HCT116 (cell line): ENCODE measurements at regions not wholly inside any gene's neighbourhood (a gene's known extent, or its start where the extent isn't known, plus 50 kb on each side); places are given as distances from the start of the nearest gene placed in this dataset.

Experiments
- ATAC-seq: fragments of 200-7000 bp; cut with Tn5 transposase; 2 replicates; pipeline ENCODE4 v1.9.1; 2020; ENCODE audit warnings: mild to moderate bottlenecking, moderate library complexity
- BruUV-seq: library from RNA; stranded (reverse); fragments of 400-500 nt; replicated peaks from 2 replicates; lab custom pipeline; 2021; lab: Mats Ljungman, UMichigan
- CTCF ChIA-PET: fragments of 300-600 bp; sonication (Branson Sonifier 250); formaldehyde crosslinking; loops from one replicate; lab custom pipeline; 2021; ENCODE audit warnings: antibody characterized with exemption; lab: Charles Lee
- POLR2A ChIA-PET: fragments of 300-600, 350-600 bp; sonication (Branson Sonifier 250); formaldehyde crosslinking; loops from one replicate; lab custom pipeline; 2021; ENCODE audit warnings: antibody characterized with exemption; lab: Charles Lee
- RAD21 ChIA-PET, 2 experiments: fragments of 300-600 bp; sonication (Branson Sonifier 250); formaldehyde crosslinking; loops; one replicate each; lab custom pipeline; 2023; ENCODE audit warnings: low total read pairs in 2 of 2; ENCODE audit not compliant: uncharacterized antibody in 2 of 2, unreplicated experiment in 2 of 2, low non-redundant PET in 1 of 2; lab: Charles Lee
- DNase-seq: peaks from one replicate; pipeline ENCODE4 v3.0.0-alpha.2; 2010; ENCODE audit warnings: low read depth, low spot score
- H2AFZ ChIP-seq: fragments of 200-600 bp; shearing (Covaris generic), sonication (generic); 2 replicates; pipeline ENCODE4 v1.6.1; 2017; ENCODE audit warnings: low read depth, mixed run types, mixed read lengths, antibody characterized with exemption, low read length; ENCODE audit not compliant: poor library complexity, severe bottlenecking
- H3K27ac ChIP-seq: 2 replicates; pipeline ENCODE4 v1.5.1; 2012; ENCODE audit warnings: low read depth, low read length
- H3K27me3 ChIP-seq: fragments of 200-600 bp; sonication (generic); 2 replicates; pipeline ENCODE4 v1.6.1; 2016; ENCODE audit warnings: mixed run types, low read length, mixed read lengths; ENCODE audit not compliant: insufficient read depth
- H3K36me3 ChIP-seq, 2 experiments: fragments of 200-500 bp in 1 of 2; fragments of 200-600 bp in 1 of 2; sonication (Bioruptor generic) in 1 of 2; sonication (generic) in 1 of 2; 2 replicates each; pipeline versions ENCODE4 v1.5.1 to v1.6.1; 2014 to 2016; ENCODE audit warnings: low read length in 2 of 2, inconsistent platforms in 1 of 2, mixed read lengths in 1 of 2, mixed run types in 1 of 2; ENCODE audit not compliant: insufficient read depth in 2 of 2, control insufficient read depth in 1 of 2
- H3K4me1 ChIP-seq, 2 experiments: fragments of 200-600 bp in 1 of 2; sonication (generic) in 1 of 2; 2 replicates each; pipeline versions ENCODE4 v1.5.1 to v1.6.1; 2012 to 2017; ENCODE audit warnings: low read length in 2 of 2, inconsistent platforms in 1 of 2, mild to moderate bottlenecking in 1 of 2, mixed read lengths in 1 of 2, mixed run types in 1 of 2, moderate library complexity in 1 of 2; ENCODE audit not compliant: insufficient read depth in 2 of 2, control insufficient read depth in 1 of 2
- H3K4me2 ChIP-seq: fragments of 200-600 bp; sonication (generic); 2 replicates; pipeline ENCODE4 v1.6.1; 2017; ENCODE audit warnings: mixed run types, low read length, mixed read lengths
- H3K4me3 ChIP-seq, 2 experiments: fragments of 200-600 bp in 1 of 2; sonication (generic) in 1 of 2; replicated peaks in 1 of 2; 2 replicates each; pipeline ENCODE4 v1.5.1; 2011 to 2016; ENCODE audit warnings: low read length in 2 of 2, control low read depth in 1 of 2, low read depth in 1 of 2, mild to moderate bottlenecking in 1 of 2, mixed read lengths in 1 of 2, mixed run types in 1 of 2
- H3K79me2 ChIP-seq: fragments of 200-600 bp; sonication (generic); 2 replicates; pipeline ENCODE4 v1.6.1; 2017; ENCODE audit warnings: mild to moderate bottlenecking, mixed run types, low read length, moderate library complexity, mixed read lengths; ENCODE audit not compliant: insufficient read depth
- H3K9ac ChIP-seq: fragments of 200-600 bp; sonication (generic); 2 replicates; pipeline ENCODE4 v1.6.1; 2016; ENCODE audit warnings: low read length, mixed read lengths
- H3K9me2 ChIP-seq: fragments of 200-600 bp; sonication (generic), shearing (Covaris generic); 2 replicates; pipeline ENCODE4 v1.6.1; 2017; ENCODE audit warnings: mixed run types, mild to moderate bottlenecking, moderate library complexity; ENCODE audit not compliant: insufficient read depth
- H3K9me3 ChIP-seq, 2 experiments: fragments of 200-500 bp in 1 of 2; fragments of 200-600 bp in 1 of 2; sonication (Bioruptor generic) in 1 of 2; sonication (generic) in 1 of 2; 2 replicates each; pipeline ENCODE4 v1.6.1; 2014 to 2017; ENCODE audit warnings: low read length in 2 of 2, mixed read lengths in 2 of 2, inconsistent platforms in 1 of 2, low read depth in 1 of 2, mild to moderate bottlenecking in 1 of 2, mixed run types in 1 of 2, moderate library complexity in 1 of 2; ENCODE audit not compliant: control insufficient read depth in 1 of 2, insufficient read depth in 1 of 2
- H4K20me1 ChIP-seq: fragments of 200-600 bp; sonication (generic), shearing (Covaris generic); 2 replicates; pipeline ENCODE4 v1.6.1; 2017; ENCODE audit warnings: mixed run types, mild to moderate bottlenecking, moderate library complexity; ENCODE audit not compliant: insufficient read depth
- EZH2phosphoT487 ChIP-seq: fragments of 200-600 bp; IDR thresholded peaks from 2 replicates; pipeline ENCODE4 v1.6.1; 2018; ENCODE audit warnings: antibody characterized with exemption, borderline replicate concordance
- POLR2A ChIP-seq: IDR thresholded peaks from 2 replicates; pipeline ENCODE4 v1.7.0; 2011; ENCODE audit warnings: borderline replicate concordance; ENCODE audit not compliant: insufficient read depth, insufficient read length; ENCODE audit errors: extremely low read depth
- POLR2AphosphoS5 ChIP-seq: IDR thresholded peaks from 2 replicates; pipeline ENCODE4 v1.6.1; 2011; ENCODE audit warnings: mild to moderate bottlenecking, low read depth, low read length, moderate library complexity
- ZNF274 ChIP-seq: fragments of 200-500 bp; sonication (Bioruptor generic); IDR thresholded peaks from 2 replicates; pipeline ENCODE4 v1.6.1; 2014; ENCODE audit warnings: mild to moderate bottlenecking, low read depth, low read length, inconsistent platforms
- intact Hi-C: fragments of 100-400 bp; cut with micrococcal nuclease; formaldehyde crosslinking; loops from 2 replicates; pipeline ENCODE4 v1.10.0; 2022
- TF ChIP-seq, protein P1 (sequence below): IDR thresholded peaks from 2 replicates; pipeline ENCODE4 v1.6.1; 2012; ENCODE audit warnings: low read depth
- TF ChIP-seq, protein P2 (sequence below): IDR thresholded peaks from 2 replicates; pipeline ENCODE4 v1.6.1; 2012
- TF ChIP-seq, protein P3 (sequence below): IDR thresholded peaks from 2 replicates; pipeline ENCODE4 v1.6.1; 2012

DNA sequence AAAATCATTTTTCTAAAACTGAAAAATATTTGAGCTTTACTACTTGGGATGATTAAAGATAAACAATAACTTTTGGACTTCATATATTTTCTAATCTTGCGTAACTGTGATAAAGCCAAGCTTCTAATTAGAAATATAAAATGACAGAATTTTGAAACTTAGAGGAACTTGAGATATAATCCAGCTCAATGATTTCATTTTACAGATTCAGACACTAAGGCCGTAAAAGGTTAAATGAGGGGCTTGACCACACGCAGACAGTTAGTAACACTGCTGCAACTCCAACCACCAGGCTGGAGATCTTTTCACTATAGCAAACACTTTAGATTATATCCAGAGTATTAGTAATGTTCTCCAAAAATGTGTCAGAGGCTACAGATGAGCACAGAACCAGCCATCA is 445.5 kb downstream of the ZEB2 start (continued):
- TF ChIP-seq, protein P1, sequence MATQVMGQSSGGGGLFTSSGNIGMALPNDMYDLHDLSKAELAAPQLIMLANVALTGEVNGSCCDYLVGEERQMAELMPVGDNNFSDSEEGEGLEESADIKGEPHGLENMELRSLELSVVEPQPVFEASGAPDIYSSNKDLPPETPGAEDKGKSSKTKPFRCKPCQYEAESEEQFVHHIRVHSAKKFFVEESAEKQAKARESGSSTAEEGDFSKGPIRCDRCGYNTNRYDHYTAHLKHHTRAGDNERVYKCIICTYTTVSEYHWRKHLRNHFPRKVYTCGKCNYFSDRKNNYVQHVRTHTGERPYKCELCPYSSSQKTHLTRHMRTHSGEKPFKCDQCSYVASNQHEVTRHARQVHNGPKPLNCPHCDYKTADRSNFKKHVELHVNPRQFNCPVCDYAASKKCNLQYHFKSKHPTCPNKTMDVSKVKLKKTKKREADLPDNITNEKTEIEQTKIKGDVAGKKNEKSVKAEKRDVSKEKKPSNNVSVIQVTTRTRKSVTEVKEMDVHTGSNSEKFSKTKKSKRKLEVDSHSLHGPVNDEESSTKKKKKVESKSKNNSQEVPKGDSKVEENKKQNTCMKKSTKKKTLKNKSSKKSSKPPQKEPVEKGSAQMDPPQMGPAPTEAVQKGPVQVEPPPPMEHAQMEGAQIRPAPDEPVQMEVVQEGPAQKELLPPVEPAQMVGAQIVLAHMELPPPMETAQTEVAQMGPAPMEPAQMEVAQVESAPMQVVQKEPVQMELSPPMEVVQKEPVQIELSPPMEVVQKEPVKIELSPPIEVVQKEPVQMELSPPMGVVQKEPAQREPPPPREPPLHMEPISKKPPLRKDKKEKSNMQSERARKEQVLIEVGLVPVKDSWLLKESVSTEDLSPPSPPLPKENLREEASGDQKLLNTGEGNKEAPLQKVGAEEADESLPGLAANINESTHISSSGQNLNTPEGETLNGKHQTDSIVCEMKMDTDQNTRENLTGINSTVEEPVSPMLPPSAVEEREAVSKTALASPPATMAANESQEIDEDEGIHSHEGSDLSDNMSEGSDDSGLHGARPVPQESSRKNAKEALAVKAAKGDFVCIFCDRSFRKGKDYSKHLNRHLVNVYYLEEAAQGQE, result no peak
- TF ChIP-seq, protein P2, sequence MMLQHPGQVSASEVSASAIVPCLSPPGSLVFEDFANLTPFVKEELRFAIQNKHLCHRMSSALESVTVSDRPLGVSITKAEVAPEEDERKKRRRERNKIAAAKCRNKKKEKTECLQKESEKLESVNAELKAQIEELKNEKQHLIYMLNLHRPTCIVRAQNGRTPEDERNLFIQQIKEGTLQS, result no peak
- TF ChIP-seq, protein P3, sequence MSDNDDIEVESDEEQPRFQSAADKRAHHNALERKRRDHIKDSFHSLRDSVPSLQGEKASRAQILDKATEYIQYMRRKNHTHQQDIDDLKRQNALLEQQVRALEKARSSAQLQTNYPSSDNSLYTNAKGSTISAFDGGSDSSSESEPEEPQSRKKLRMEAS, result no peak

DNA sequence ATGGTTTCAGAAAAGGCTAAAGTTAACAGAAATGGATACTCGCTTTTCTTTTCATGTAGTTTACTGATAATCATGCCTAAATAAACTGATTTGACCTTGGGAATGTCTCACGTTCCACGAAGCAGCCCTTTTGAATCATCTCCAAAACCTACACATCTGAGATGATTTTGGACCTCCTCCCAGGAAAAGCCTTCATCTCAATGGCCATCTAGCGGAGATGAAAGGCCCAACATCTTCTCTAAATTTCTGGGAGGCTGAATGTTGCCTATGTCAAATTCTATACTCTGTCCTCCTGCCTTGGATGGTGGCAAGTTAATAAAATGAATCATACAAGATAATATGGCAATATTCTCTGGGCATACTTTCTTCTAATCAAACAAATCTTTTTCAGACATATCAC is 448.5 kb downstream of the ZEB2 start:
- ATAC-seq (no peak), DNase-seq (no peak)
- BruUV-seq, result no TSS peak
- no peaks in the 10 kb centered on the region for H3K79me2 ChIP-seq
- no peak overlapping the region for H3K4me2 ChIP-seq
- CTCF ChIA-PET, result no interaction called here
- H3K9ac ChIP-seq, result no peak overlapping the region
- TF ChIP-seq EZH2phosphoT487 (no peak), POLR2AphosphoS5 (no peak), ZNF274 (no peak), POLR2A (no peak)
- no peak overlapping the region for H2AFZ ChIP-seq
- no peaks in the 10 kb centered on the region for H3K27me3 ChIP-seq
- H4K20me1 ChIP-seq, result no peaks in the 10 kb centered on the region
- RAD21 ChIA-PET, result no interaction called here
- H3K9me2 ChIP-seq, result no peaks in the 10 kb centered on the region
- intact Hi-C loops, result no loop called here
- no peaks in the 10 kb centered on the region for H3K4me1 ChIP-seq
- no peaks in the 10 kb centered on the region for H3K9me3 ChIP-seq
- H3K4me3 ChIP-seq, result no peak overlapping the region
- no peak overlapping the region for H3K27ac ChIP-seq
- H3K36me3 ChIP-seq, result no peaks in the 10 kb centered on the region
- POLR2A ChIA-PET, result no interaction called here
